Stomach (tissue), 8 donors: ENCODE measurements at regions not wholly inside any gene's neighbourhood (a gene's known extent, or its start where the extent isn't known, plus 50 kb on each side); places are given as distances from the start of the nearest gene placed in this dataset.

Experiments used
- DNase-seq, 2 donors: peaks; one replicate each; pipeline versions ENCODE4 v3.0.0 to v3.0.0-alpha.2; 2013 to 2019
- H3K27ac ChIP-seq, 5 donors: fragments of 200-600 bp in 4 of 5; sonication (generic) in 4 of 5; one replicate each; pipeline ENCODE4 v1.5.1; 2013 to 2019; ENCODE audit warnings: mild to moderate bottlenecking in 1 of 5, moderate library complexity in 1 of 5
- H3K27me3 ChIP-seq, 3 donors: fragments of 200-600 bp; sonication (generic); one replicate each; pipeline ENCODE4 v1.5.1; 2017 to 2019; ENCODE audit warnings: mixed run types in 1 of 3
- H3K36me3 ChIP-seq, 4 donors: fragments of 200-600 bp; sonication (generic); 1 replicate in 3 of 4; 2 replicates in 1 of 4; pipeline ENCODE4 v1.5.1; 2016 to 2019
- H3K4me1 ChIP-seq, 4 donors: fragments of 200-600 bp; sonication (generic); one replicate each; pipeline ENCODE4 v1.5.1; 2016 to 2019
- H3K4me3 ChIP-seq, 4 donors: fragments of 200-600 bp; sonication (generic) in 3 of 4; one replicate each; pipeline ENCODE4 v1.5.1; 2016 to 2019; ENCODE audit warnings: mild to moderate bottlenecking in 1 of 4
- H3K9me3 ChIP-seq, 4 donors: fragments of 200-600 bp; sonication (generic); one replicate each; pipeline ENCODE4 v1.5.1; 2016 to 2019
- CTCF ChIP-seq, 7 experiments: fragments of 450-650 bp in 4 of 7; fragments of 200-600 bp in 3 of 7; sonication (generic) in 3 of 7; IDR thresholded peaks; one replicate each; pipeline ENCODE4 v1.5.1; 2016 to 2019; ENCODE audit warnings: antibody characterized with exemption in 7 of 7, control low read depth in 2 of 7, mild to moderate bottlenecking in 1 of 7
- EP300 ChIP-seq: sonication (generic); formaldehyde crosslinking; IDR thresholded peaks from one replicate; pipeline ENCODE4 v1.6.1; 2017; ENCODE audit warnings: antibody characterized with exemption
- POLR2A ChIP-seq, 4 donors: fragments of 450-650 bp; IDR thresholded peaks; one replicate each; pipeline ENCODE4 v1.6.1; 2016; ENCODE audit warnings: antibody characterized with exemption in 4 of 4, control low read depth in 2 of 4, mild to moderate bottlenecking in 1 of 4, moderate library complexity in 1 of 4
- POLR2AphosphoS5 ChIP-seq, 3 donors: sonication (generic); formaldehyde crosslinking; IDR thresholded peaks; one replicate each; pipeline ENCODE4 v1.6.1; 2016; ENCODE audit warnings: antibody characterized with exemption in 3 of 3
- WGBS, 5 donors: extraction: QIAGEN DNeasy Blood & Tissue Kit in 3 of 5; methylation state at CpG; one replicate each; pipeline versions ENCODE4 v1.1.5 to v1.1.7; 2013 to 2018; 5-methylcytosine and 5-hydroxymethylcytosine counted together
- intact Hi-C: fragments of 100-400 bp; cut with DNase I; formaldehyde crosslinking; loops from one replicate; pipeline ENCODE4 v1.15.1; 2023; ENCODE audit warnings: low total_unique reads
- donor health status: healthy with polysubstance abuse.
- donor health status: Bipolar disorder and iron deficiency.
- donor health status: healthy.

GRCh38 chr4:56186808-56187523 is 200.3 kb downstream of the AASDH start:
- no peak for DNase-seq
- Histone ChIP-seq H3K4me3 (no peak overlapping the region), H3K4me1 (peaks cover 0 to 10% (median 0%) of the 10 kb centered on the region in 4 donors), H3K9me3 (peaks cover 0 to 7% (median 0%) of the 10 kb centered on the region in 4 donors), H3K36me3 (no peaks in the 10 kb centered on the region), H3K27me3 (no peaks in the 10 kb centered on the region), H3K27ac (no peak overlapping the region)
- no peak for TF ChIP-seq POLR2AphosphoS5 (IDR thresholded peaks at IDR 0.05)
- no peak for TF ChIP-seq EP300
- intact Hi-C loops = no loop called here
- WGBS, 5 donors = 53 to 65% (median 58%) methylated on average over 9 of the region's 9 CpGs

DNA sequence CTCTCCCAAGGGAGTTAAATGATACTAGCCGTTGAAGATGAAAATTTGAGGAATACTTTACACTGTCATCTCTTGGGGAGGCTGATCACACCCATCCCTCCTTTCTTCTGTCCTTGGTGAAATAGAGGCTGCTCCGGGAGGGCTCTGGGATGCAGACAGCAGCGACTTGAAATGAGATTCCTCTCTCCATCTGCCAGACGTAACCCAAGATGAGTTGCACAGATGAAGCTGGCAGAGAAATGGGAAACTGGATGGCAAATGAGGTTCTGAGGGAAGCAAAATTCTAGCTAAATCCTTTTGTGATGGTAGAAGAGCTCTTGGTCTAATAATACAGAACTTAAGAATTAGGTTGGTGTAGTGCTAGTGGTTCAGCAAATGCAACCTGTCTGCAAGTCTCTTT is 201.4 kb downstream of the AASDH start:
- Histone ChIP-seq H3K27ac (no peak overlapping the region), H3K9me3 (peaks cover 0 to 4% (median 0%) of the 10 kb centered on the region in 4 donors), H3K36me3 (no peaks in the 10 kb centered on the region), H3K4me3 (no peak overlapping the region), H3K27me3 (no peaks in the 10 kb centered on the region), H3K4me1 (peaks cover 0 to 10% (median 0%) of the 10 kb centered on the region in 4 donors)
- intact Hi-C loops = no loop called here
- TF ChIP-seq CTCF (IDR thresholded peaks at IDR 0.05) (no peak), POLR2A (IDR thresholded peaks at IDR 0.05) (no peak), POLR2AphosphoS5 (IDR thresholded peaks at IDR 0.05) (no peak), EP300 (no peak)
- no peak for DNase-seq
- WGBS, 5 donors = 89 to 93% (median 90%) methylated on average over 4 of the region's 4 CpGs

GRCh38 chr4:56184214-56184613 is 203.1 kb downstream of the AASDH start:
- H3K4me1 ChIP-seq = peaks cover 0 to 10% (median 0%) of the 10 kb centered on the region in 4 donors
- intact Hi-C loops = no loop called here
- no peaks in the 10 kb centered on the region for H3K27me3 ChIP-seq
- no peaks in the 10 kb centered on the region for H3K9me3 ChIP-seq
- 79 to 87% (median 81%) methylated on average over 6 of the region's 6 CpGs for WGBS, 5 donors
- H3K4me3 ChIP-seq = no peak overlapping the region
- TF ChIP-seq POLR2A (IDR thresholded peaks at IDR 0.05) (no peak), CTCF (IDR thresholded peaks at IDR 0.05) (no peak), POLR2AphosphoS5 (IDR thresholded peaks at IDR 0.05) (no peak), EP300 (no peak)
- no peak for DNase-seq
- H3K36me3 ChIP-seq = no peaks in the 10 kb centered on the region
- no peak overlapping the region for H3K27ac ChIP-seq

DNA sequence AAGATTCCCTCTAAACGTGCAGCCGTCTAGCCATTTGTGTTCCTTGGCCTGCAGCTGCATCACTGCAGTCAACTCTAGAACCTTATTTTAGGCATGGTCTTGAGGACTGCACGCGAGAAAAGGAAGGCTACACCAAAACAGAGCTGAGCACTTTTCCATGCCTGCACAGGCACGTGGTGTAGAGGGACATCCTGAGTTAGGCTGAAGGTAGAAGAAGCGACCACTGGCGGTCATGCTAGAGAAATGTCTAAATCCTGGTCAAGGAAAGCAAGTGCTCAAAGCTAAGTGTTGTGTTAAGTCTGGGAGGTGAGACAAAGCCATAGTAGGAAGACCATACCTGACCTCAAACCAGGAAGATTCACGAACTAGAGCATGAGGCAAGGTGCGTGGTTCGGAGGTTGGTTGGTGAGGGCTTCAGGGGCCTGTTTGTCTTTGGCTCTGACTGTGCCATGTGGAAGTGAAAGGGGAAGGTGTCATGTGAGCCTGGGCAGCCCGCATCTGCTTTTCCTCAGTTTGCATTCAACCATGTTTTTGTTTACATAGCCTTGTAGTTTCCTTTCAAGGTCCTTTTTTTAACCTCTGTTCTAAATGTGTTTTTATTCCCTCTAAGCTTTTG is 203.8 kb downstream of the AASDH start:
- H3K4me3 ChIP-seq = no peak overlapping the region
- TF ChIP-seq EP300 (no peak), POLR2A (IDR thresholded peaks at IDR 0.05) (no peak), CTCF (IDR thresholded peaks at IDR 0.05) (no peak), POLR2AphosphoS5 (IDR thresholded peaks at IDR 0.05) (no peak)
- H3K4me1 ChIP-seq = peaks cover 0 to 10% (median 0%) of the 10 kb centered on the region in 4 donors
- H3K36me3 ChIP-seq = no peaks in the 10 kb centered on the region
- H3K9me3 ChIP-seq = no peaks in the 10 kb centered on the region
- H3K27me3 ChIP-seq = no peaks in the 10 kb centered on the region
- H3K27ac ChIP-seq = no peak overlapping the region
- peak in 1 of 2 donors; percentile 30 for DNase-seq
- intact Hi-C loops = no loop called here
- 83 to 89% (median 87%) methylated on average over 11 of the region's 11 CpGs for WGBS, 5 donors

- Histone ChIP-seq H3K36me3 (no peaks in the 10 kb centered on the region), H3K4me1 (peaks cover 0 to 3% (median 0%) of the 10 kb centered on the region in 4 donors), H3K4me3 (no peak overlapping the region), H3K27ac (no peak overlapping the region), H3K9me3 (peaks cover 0 to under 1% (median 0%) of the 10 kb centered on the region in 4 donors), H3K27me3 (no peaks in the 10 kb centered on the region)
- 71 to 92% (median 86%) methylated on average over 6 of the region's 6 CpGs for WGBS, 5 donors
- intact Hi-C loops = no loop called here
- no peak for DNase-seq
- TF ChIP-seq POLR2A (IDR thresholded peaks at IDR 0.05) (no peak), CTCF (IDR thresholded peaks at IDR 0.05) (no peak), EP300 (no peak), POLR2AphosphoS5 (IDR thresholded peaks at IDR 0.05) (no peak)
Measured at GRCh38 chr4:56182356-56182755, 204.9 kb downstream of the AASDH start.
